GM23338 (cell line): ENCODE measurements at regions not wholly inside any gene's neighbourhood (a gene's known extent, or its start where the extent isn't known, plus 50 kb on each side); places are given as distances from the start of the nearest gene placed in this dataset.
A peak's percentile ranks its signal among the peaks of the same experiment; 100 is the strongest.

Experiments
- ATAC-seq: fragments of 200-7000 bp; cut with Tn5 transposase; 3 replicates; pipeline ENCODE4 v1.9.1; 2020
- DNase-seq: peaks from one replicate; pipeline ENCODE4 v3.0.0-alpha.2; 2015; ENCODE audit warnings: low spot score
- H2AFZ ChIP-seq: fragments of 200-600 bp; sonication (generic); 2 replicates; pipeline ENCODE4 v1.8.0; 2016; ENCODE audit warnings: antibody characterized with exemption, mild to moderate bottlenecking, moderate library complexity
- H3F3A ChIP-seq: fragments of 200-600 bp; sonication (generic); replicated peaks from 2 replicates; pipeline ENCODE4 v1.8.0; 2017; ENCODE audit warnings: antibody characterized with exemption, mixed run types, low read depth
- H3K27ac ChIP-seq: fragments of 200-600 bp; sonication (generic); 2 replicates; pipeline ENCODE4 v1.6.1; 2016; ENCODE audit warnings: low read depth
- H3K27me3 ChIP-seq: fragments of 200-600 bp; sonication (generic); 2 replicates; pipeline ENCODE4 v1.8.0; 2016; ENCODE audit warnings: mild to moderate bottlenecking, mixed run types, moderate library complexity; ENCODE audit not compliant: insufficient read depth
- H3K36me3 ChIP-seq: fragments of 200-600 bp; sonication (generic); 2 replicates; pipeline ENCODE4 v1.8.0; 2016; ENCODE audit warnings: mild to moderate bottlenecking; ENCODE audit not compliant: insufficient read depth
- H3K4me1 ChIP-seq: fragments of 200-600 bp; sonication (generic); 2 replicates; pipeline ENCODE4 v1.8.0; 2016; ENCODE audit warnings: mild to moderate bottlenecking, moderate library complexity; ENCODE audit not compliant: insufficient read depth
- H3K4me2 ChIP-seq: fragments of 200-600 bp; sonication (generic); 2 replicates; pipeline ENCODE4 v1.7.1; 2017; ENCODE audit warnings: mixed run types
- H3K4me3 ChIP-seq: fragments of 200-600 bp; sonication (generic); 2 replicates; pipeline ENCODE4 v1.6.1; 2016; ENCODE audit warnings: mixed run types
- H3K79me2 ChIP-seq: fragments of 200-600 bp; sonication (generic); replicated peaks from 2 replicates; pipeline ENCODE4 v1.8.0; 2017; ENCODE audit warnings: mild to moderate bottlenecking; ENCODE audit not compliant: insufficient read depth
- H3K9me2 ChIP-seq: fragments of 200-600 bp; sonication (generic); 2 replicates; pipeline ENCODE4 v1.8.0; 2017; ENCODE audit not compliant: insufficient read depth
- H4K20me1 ChIP-seq: fragments of 200-600 bp; sonication (generic); replicated peaks from 2 replicates; pipeline ENCODE4 v1.8.0; 2017; ENCODE audit warnings: mild to moderate bottlenecking; ENCODE audit not compliant: insufficient read depth
- H3K27ac Mint-ChIP-seq: 2 replicates; pipeline ENCODE4 v1.8.0; 2020; ENCODE audit warnings: inconsistent platforms, mild to moderate bottlenecking, moderate library complexity, mixed read lengths
- H3K27me3 Mint-ChIP-seq: 3 replicates; pipeline ENCODE4 v1.8.0; 2022; ENCODE audit warnings: low read depth, mild to moderate bottlenecking, moderate library complexity, mixed read lengths, inconsistent platforms; ENCODE audit not compliant: insufficient read depth, poor library complexity
- H3K36me3 Mint-ChIP-seq: 3 replicates; pipeline ENCODE4 v1.8.0; 2021; ENCODE audit warnings: low read depth, mild to moderate bottlenecking, inconsistent platforms, moderate library complexity, mixed read lengths
- H3K4me1 Mint-ChIP-seq: 3 replicates; pipeline ENCODE4 v1.8.0; 2020; ENCODE audit warnings: mild to moderate bottlenecking, inconsistent platforms, mixed read lengths
- H3K4me3 Mint-ChIP-seq: 3 replicates; pipeline ENCODE4 v1.8.0; 2021; ENCODE audit warnings: moderate library complexity, mild to moderate bottlenecking, inconsistent platforms, mixed read lengths
- H3K9me3 Mint-ChIP-seq: 3 replicates; pipeline ENCODE4 v1.8.0; 2020; ENCODE audit warnings: moderate library complexity, mild to moderate bottlenecking, inconsistent platforms, mixed read lengths
- CREB1 ChIP-seq: fragments of 250-450 bp; sonication (Bioruptor Pico); IDR thresholded peaks from 2 replicates; pipeline ENCODE4 v1.5.0; 2020; ENCODE audit warnings: low read depth, mild to moderate bottlenecking, moderate library complexity
- CTCF ChIP-seq, 2 experiments: fragments of 200-600 bp in 1 of 2; sonication (generic) in 1 of 2; conservative IDR thresholded peaks; 2 replicates each; pipeline versions ENCODE4 v1.5.1 to v1.6.1; 2016 to 2017; ENCODE audit warnings: antibody characterized with exemption in 2 of 2, low read depth in 2 of 2, mild to moderate bottlenecking in 2 of 2, moderate library complexity in 1 of 2
- ETS1 ChIP-seq: IDR thresholded peaks from 2 replicates; pipeline ENCODE4 v1.6.1; 2016; ENCODE audit warnings: antibody characterized with exemption
- EZH2phosphoT487 ChIP-seq: fragments of 200-600 bp; sonication (generic); IDR thresholded peaks from one replicate; pipeline ENCODE4 v1.8.1; 2018; ENCODE audit warnings: antibody characterized with exemption; ENCODE audit not compliant: unreplicated experiment
- JUNB ChIP-seq: IDR thresholded peaks from one replicate; pipeline ENCODE4 v1.6.1; 2016; ENCODE audit warnings: antibody characterized with exemption; ENCODE audit not compliant: unreplicated experiment
- NANOG ChIP-seq: IDR thresholded peaks from 2 replicates; pipeline ENCODE4 v1.6.1; 2016; ENCODE audit warnings: antibody characterized with exemption, borderline replicate concordance
- REST ChIP-seq: IDR thresholded peaks from one replicate; pipeline ENCODE4 v1.6.1; 2018; ENCODE audit warnings: antibody characterized with exemption; ENCODE audit not compliant: unreplicated experiment
- ZNF114 ChIP-seq: fragments of 250-450 bp; sonication (Bioruptor Pico); IDR thresholded peaks from 2 replicates; pipeline ENCODE4 v1.5.0; 2020; ENCODE audit warnings: mild to moderate bottlenecking, moderate library complexity
- ZNF331 ChIP-seq: fragments of 250-450 bp; sonication (Bioruptor Pico); IDR thresholded peaks from 2 replicates; pipeline ENCODE4 v1.5.0; 2020; ENCODE audit warnings: low read depth, mild to moderate bottlenecking, moderate library complexity

GRCh38 chr2:44880125-44880483 lies 61.4 kb upstream of the SIX3 start:
- no peaks in the 10 kb centered on the region for H3K36me3 ChIP-seq
- peaks cover 18% of the 10 kb centered on the region; the same call in 1 of the 2 replicates for H3K4me1 ChIP-seq
- Mint-ChIP-seq H3K4me1 (peaks cover 24% of the 10 kb centered on the region), H3K27ac (no peak overlapping the region), H3K9me3 (peaks cover 8% of the 10 kb centered on the region), H3K27me3 (peaks cover 4% of the 10 kb centered on the region), H3K36me3 (no peaks in the 10 kb centered on the region; the same call in 2 of the 3 replicates), H3K4me3 (no peak overlapping the region)
- H3K27me3 ChIP-seq = no peaks in the 10 kb centered on the region
- DNase-seq = no peak
- no peak overlapping the region for H3K4me2 ChIP-seq
- H3F3A ChIP-seq = 0 out of 2 replicates have a peak, but pooled peaks cover 2% of the 10 kb centered on the region
- peaks cover 13% of the 10 kb centered on the region for H3K9me2 ChIP-seq
- peak overlapping the region; percentile 45; the same call in 1 of the 2 replicates for H2AFZ ChIP-seq
- H3K4me3 ChIP-seq = no peak overlapping the region
- no peaks in the 10 kb centered on the region for H4K20me1 ChIP-seq
- no peak for TF ChIP-seq ETS1
- no peak for TF ChIP-seq REST
- no peak for TF ChIP-seq CTCF (conservative IDR thresholded peaks at IDR 0.05; ENCODE audit: low read depth in 2 of 2)
- no peak for TF ChIP-seq JUNB
- TF ChIP-seq ZNF331 (CRISPR knock-in tag) = no peak
- no peak for TF ChIP-seq ZNF114 (CRISPR knock-in tag)
- no peak for TF ChIP-seq NANOG
- TF ChIP-seq CREB1 (CRISPR knock-in tag) = no peak
- H3K79me2 ChIP-seq = no peaks in the 10 kb centered on the region
- no peak for ATAC-seq
- H3K27ac ChIP-seq = no peak overlapping the region

- 0 out of 2 replicates have a peak, but pooled peaks cover 2% of the 10 kb centered on the region for H3F3A ChIP-seq
- H3K4me3 ChIP-seq = no peak overlapping the region
- no peak overlapping the region for H3K27ac ChIP-seq
- peaks cover 13% of the 10 kb centered on the region; the same call in 1 of the 2 replicates for H3K9me2 ChIP-seq
- Mint-ChIP-seq H3K27ac (no peak overlapping the region), H3K4me1 (peaks cover 30% of the 10 kb centered on the region), H3K36me3 (no peaks in the 10 kb centered on the region), H3K27me3 (peaks cover 4% of the 10 kb centered on the region), H3K9me3 (no peaks in the 10 kb centered on the region), H3K4me3 (no peak overlapping the region)
- no peaks in the 10 kb centered on the region for H4K20me1 ChIP-seq
- no peaks in the 10 kb centered on the region for H3K36me3 ChIP-seq
- no peak overlapping the region for H3K4me2 ChIP-seq
- H2AFZ ChIP-seq = no peak overlapping the region
- no peaks in the 10 kb centered on the region for H3K27me3 ChIP-seq
- ATAC-seq = no peak
- H3K79me2 ChIP-seq = no peaks in the 10 kb centered on the region
- peaks cover 25% of the 10 kb centered on the region; the same call in 1 of the 2 replicates for H3K4me1 ChIP-seq
- DNase-seq = no peak
- TF ChIP-seq JUNB (no peak), ETS1 (no peak), EZH2phosphoT487 (no peak), CTCF (conservative IDR thresholded peaks at IDR 0.05; ENCODE audit: low read depth in 2 of 2) (no peak)
Observed at GRCh38 chr2:44881856-44882255, 59.6 kb upstream of the SIX3 start.
